ENCODE measurements at regions not wholly inside any gene's neighbourhood (a gene's known extent, or its start where the extent isn't known, plus 50 kb on each side); places are given as distances from the start of the nearest gene placed in this dataset.

DNA sequence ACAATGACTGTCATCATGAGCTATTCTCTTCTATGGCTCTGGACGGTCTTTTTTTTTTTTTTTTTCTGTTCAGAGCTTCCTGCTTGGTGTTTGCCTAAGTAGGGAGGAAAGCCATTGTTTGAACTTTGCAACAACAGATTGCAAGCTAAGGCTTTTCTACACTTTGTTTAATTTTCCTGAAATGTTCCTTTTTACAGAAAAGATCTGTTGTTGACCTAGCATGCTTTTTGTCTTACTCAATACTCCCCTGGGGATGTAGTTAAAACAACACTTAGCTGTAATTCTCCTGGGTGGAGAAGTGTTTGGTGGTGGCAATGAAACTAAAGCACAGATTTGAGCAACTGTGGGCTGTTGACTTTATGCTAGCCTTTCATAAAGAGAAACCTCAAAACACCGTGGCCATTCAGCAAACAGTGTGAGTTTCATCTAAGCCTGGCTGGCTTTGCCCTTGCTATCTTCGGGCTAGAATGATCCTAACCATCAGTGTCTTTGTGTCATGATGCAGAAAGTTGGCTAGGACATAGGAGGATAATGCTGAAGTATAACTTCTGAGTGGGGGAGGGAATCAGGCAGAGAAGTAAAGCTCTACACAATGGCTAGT lies 110.5 kb downstream of the ANXA3 start (continued):
- TF ChIP-seq, protein P1, sequence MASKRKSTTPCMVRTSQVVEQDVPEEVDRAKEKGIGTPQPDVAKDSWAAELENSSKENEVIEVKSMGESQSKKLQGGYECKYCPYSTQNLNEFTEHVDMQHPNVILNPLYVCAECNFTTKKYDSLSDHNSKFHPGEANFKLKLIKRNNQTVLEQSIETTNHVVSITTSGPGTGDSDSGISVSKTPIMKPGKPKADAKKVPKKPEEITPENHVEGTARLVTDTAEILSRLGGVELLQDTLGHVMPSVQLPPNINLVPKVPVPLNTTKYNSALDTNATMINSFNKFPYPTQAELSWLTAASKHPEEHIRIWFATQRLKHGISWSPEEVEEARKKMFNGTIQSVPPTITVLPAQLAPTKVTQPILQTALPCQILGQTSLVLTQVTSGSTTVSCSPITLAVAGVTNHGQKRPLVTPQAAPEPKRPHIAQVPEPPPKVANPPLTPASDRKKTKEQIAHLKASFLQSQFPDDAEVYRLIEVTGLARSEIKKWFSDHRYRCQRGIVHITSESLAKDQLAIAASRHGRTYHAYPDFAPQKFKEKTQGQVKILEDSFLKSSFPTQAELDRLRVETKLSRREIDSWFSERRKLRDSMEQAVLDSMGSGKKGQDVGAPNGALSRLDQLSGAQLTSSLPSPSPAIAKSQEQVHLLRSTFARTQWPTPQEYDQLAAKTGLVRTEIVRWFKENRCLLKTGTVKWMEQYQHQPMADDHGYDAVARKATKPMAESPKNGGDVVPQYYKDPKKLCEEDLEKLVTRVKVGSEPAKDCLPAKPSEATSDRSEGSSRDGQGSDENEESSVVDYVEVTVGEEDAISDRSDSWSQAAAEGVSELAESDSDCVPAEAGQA (IDR thresholded peaks at IDR 0.05; ENCODE audit: low read depth), result no peak
- TF ChIP-seq, protein P1 (CRISPR knock-in tag; IDR thresholded peaks at IDR 0.05; ENCODE audit: borderline replicate concordance), result no peak
- TF ChIP-seq ZNF709 (CRISPR knock-in tag; IDR thresholded peaks at IDR 0.05), result no peak
- TF ChIP-seq FOXJ3 (CRISPR knock-in tag; IDR thresholded peaks at IDR 0.05; ENCODE audit: borderline replicate concordance), result peak; percentile 83; the same call in 1 of the 2 replicates
- peak; percentile 72; the same call in 1 of the 2 replicates for TF ChIP-seq EHMT2 (IDR thresholded peaks at IDR 0.05; ENCODE audit: borderline replicate concordance, low read depth, low read length)
- TF ChIP-seq ZC3H13 (CRISPR knock-in tag; IDR thresholded peaks at IDR 0.05), result no peak
- no peak for TF ChIP-seq CBX2 (IDR thresholded peaks at IDR 0.05; ENCODE audit: low read depth, low read length)
- no peak for TF ChIP-seq CBX2 (CRISPR knock-in tag; IDR thresholded peaks at IDR 0.05; ENCODE audit: low read depth)
- TF ChIP-seq RFX5 (IDR thresholded peaks at IDR 0.05; ENCODE audit: low read depth, low read length), result no peak
- TF ChIP-seq TBL1XR1 (IDR thresholded peaks at IDR 0.05; ENCODE audit: borderline replicate concordance, low read length, partially characterized antibody), result peak; percentile 52
- no peak for TF ChIP-seq ZNF569 (CRISPR knock-in tag; IDR thresholded peaks at IDR 0.05; ENCODE audit: borderline replicate concordance)
- peak; percentile 31 to 75; a peak in 2 of 4 replicates for TF ChIP-seq EP300 (IDR thresholded peaks at IDR 0.05; ENCODE audit: low read depth in 2 of 2, low read length in 2 of 2)
- TF ChIP-seq EP300 (CRISPR knock-in tag; IDR thresholded peaks at IDR 0.05; ENCODE audit: borderline replicate concordance), result peak; percentile 47; the same call in 1 of the 2 replicates
- TF ChIP-seq, protein P2, sequence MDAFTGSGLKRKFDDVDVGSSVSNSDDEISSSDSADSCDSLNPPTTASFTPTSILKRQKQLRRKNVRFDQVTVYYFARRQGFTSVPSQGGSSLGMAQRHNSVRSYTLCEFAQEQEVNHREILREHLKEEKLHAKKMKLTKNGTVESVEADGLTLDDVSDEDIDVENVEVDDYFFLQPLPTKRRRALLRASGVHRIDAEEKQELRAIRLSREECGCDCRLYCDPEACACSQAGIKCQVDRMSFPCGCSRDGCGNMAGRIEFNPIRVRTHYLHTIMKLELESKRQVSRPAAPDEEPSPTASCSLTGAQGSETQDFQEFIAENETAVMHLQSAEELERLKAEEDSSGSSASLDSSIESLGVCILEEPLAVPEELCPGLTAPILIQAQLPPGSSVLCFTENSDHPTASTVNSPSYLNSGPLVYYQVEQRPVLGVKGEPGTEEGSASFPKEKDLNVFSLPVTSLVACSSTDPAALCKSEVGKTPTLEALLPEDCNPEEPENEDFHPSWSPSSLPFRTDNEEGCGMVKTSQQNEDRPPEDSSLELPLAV (CRISPR knock-in tag; conservative IDR thresholded peaks at IDR 0.05; ENCODE audit: low read depth), result no peak
- TF ChIP-seq ZHX1 (CRISPR knock-in tag; IDR thresholded peaks at IDR 0.05; ENCODE audit: low read depth), result no peak
- no peak for TF ChIP-seq HIVEP1 (CRISPR knock-in tag; IDR thresholded peaks at IDR 0.05)
- TF ChIP-seq ARNT2 (CRISPR knock-in tag; IDR thresholded peaks at IDR 0.05; ENCODE audit: low read depth), result no peak
- no peak for TF ChIP-seq NFE2L1 (CRISPR knock-in tag; IDR thresholded peaks at IDR 0.05; ENCODE audit: borderline replicate concordance)

All from HepG2 (cell line).